HG03060 (cell line): ENCODE measurements at regions not wholly inside any gene's neighbourhood (a gene's known extent, or its start where the extent isn't known, plus 50 kb on each side); places are given as distances from the start of the nearest gene placed in this dataset.
"Not testable (repeated sequence)": the region's sequence is repeated elsewhere in the genome, so short reads cannot be mapped to it uniquely, and the experiment has no call there.

Experiments used
- ATAC-seq: cut with Tn5 transposase; IDR thresholded peaks from one replicate; pipeline ENCODE4 v1.9.1; 2021; ENCODE audit warnings: low read depth, moderate number of reproducible peaks; ENCODE audit not compliant: unreplicated experiment

DNA sequence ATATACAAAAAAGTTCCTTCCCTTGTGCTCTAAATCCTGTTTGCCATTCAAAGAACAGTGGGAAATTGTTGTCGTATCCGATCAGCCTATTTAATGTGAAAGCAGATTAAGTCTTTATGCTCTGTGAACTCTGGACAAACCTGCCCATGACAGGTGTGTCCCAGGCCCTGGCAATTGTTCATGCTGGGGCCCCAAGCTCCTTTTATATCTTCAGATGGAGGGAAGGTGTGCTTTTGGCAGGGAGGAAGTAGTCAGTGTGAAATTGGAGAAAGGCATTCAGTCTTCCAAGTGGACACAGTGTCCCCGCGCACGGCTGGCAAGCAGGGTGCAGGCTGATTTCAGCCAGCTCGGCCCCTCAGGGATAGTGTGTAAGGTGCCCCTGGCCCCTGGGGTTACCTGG, 135.1 kb upstream of the F3 start:
- ATAC-seq, result no peak

DNA sequence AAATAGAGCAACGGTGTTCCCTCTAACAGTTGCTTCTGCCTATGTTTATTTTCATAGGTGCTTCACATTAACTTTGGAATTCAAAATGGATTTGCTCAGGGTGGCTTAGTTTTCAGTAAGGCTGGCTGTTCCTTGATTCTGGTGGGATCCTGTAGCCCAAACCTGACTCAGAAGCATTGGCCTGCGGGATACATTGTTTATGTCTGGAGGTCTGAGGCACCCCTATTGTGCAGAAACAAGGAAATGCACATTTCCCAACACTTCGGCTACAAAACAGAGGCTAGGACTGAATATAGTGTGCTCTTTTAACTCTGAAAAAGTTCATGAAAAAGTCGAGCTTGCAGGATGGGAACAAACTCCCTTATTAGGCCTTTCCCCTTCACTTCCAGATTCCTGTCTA, 133.8 kb upstream of the F3 start:
- no peak for ATAC-seq

DNA sequence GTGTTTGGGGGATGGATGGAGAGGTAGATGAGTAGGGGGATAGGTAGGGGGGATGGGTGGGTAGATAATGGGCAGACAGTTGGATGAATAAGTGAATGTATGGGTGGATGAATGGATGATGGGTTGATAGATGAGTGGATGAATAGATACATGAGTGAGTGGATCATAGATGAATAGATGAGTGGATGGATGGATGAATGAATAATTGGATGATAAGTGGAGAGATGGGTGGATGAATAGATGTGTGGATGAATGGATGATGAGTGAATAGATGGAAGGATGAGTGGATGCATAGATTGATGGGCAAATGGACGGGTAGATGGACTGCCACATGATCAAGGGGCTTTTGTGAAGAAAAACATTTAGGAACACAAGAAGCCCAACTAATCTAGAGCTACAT, 133.3 kb upstream of the F3 start:
- ATAC-seq, result no peak

DNA sequence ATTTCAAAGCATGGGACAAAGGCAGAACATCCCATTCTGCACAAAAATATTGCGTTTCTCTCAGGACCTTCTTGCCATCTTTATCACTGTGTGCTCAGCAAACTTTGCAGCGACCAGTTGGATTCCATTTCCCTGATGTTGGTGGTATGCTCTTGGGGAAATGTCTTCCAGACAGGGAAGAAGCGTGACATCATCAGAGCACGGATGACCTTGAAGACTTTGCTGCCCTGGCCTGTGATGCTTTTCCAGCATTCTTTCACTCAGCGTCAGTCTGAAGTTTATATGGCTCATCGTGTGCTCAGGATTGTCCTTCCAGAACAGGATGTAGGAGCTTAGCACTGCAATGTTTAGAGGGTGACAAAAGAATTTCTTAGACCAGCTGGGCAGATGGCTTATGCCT, 131.4 kb upstream of the F3 start:
- ATAC-seq, result no peak

DNA sequence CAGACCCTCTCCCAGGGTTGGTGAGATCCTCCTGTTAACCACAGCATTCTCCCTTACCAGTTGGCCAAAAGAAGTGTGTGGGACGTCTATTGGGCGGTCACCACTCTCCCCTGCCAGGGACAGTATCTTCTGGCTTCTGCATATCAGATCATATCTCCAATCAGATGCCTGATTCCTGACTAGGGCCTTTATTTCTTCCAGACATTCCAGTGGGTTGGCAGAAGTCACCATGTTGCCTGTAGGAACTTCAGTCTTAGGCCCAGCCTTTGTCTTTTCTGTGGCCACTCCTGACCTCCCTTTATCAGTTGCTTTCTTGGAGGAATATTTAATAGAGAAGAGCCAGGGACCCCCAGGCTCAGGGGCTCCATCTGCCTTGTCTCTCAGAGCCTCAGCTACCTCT, 130.4 kb upstream of the F3 start:
- ATAC-seq, result no peak

DNA sequence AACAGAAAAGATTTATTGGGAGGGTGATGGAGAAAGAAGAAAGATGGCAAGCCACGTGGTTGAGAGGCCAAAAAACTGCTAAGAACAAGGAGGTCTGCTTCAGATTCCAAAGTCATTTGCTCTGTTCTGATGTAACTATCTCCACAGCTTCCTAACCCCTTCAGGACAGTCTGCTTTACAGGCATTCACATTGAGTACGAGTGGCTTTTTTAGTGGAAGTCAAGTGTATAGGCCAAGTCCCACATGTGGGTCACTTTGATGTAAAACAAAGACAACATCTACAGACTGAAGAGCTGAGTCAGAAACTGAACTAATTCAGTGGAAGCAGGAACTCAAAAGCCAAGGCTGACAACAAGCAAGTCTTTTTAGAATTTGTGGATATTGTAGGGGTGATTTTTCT, 128.7 kb upstream of the F3 start:
- no peak for ATAC-seq

DNA sequence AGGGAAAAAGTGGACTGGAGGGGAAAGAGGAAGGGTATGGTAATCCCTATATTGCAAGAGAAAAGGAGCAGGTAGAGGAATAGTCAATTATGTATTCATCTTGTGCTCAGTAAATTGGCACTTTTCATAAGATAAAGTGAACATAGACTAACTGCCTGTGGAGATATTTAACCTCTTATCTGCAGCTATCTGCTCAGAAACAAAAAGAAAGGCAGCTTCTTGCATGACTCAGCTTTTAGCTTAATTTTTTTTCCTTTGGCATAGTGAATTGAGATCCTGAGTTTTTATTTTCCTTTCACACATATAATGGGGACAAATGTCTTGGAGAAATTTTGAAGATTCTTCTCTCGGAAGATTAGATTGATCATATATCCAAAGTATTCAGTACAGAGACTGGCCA, 127.6 kb upstream of the F3 start:
- no peak for ATAC-seq

DNA sequence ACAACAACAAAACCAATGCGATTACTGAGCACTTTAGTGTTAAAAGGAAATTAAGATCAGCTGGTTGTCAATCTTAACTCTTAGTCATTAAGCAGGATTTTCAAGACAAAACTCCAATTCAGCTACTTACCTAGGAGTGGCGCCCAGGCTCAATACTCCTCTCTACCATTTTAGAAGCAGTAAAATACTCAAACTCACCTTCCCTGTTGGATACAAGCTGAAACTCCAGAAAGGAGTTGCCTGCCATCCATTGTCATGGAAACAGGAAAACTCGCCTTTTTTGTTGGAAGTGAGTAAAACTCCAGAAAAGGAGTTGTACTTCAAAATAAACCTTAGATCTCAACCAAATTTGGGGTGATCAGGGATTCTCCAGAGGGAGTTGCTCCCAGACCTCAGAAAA, 127.0 kb upstream of the F3 start:
- no peak for ATAC-seq

DNA sequence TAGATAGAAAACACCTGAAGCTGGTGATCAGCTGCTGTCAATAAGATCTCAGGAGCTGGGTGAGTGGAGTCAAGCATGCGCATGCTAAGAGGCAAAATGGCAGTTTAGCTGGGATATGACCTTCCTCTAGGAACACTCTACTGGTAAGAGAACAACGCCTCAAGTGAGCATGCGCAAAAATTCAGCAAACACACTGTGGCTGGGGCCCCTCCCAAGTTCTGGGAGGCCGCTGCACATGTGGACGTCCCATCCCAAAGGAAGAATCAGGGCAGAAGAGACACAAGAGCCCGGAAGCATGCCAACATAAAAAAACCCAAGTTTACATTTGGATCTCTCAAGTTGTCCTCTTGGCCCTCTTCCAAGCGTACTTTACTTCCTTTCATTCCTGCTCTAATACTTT, 126.3 kb upstream of the F3 start:
- ATAC-seq, result no peak

DNA sequence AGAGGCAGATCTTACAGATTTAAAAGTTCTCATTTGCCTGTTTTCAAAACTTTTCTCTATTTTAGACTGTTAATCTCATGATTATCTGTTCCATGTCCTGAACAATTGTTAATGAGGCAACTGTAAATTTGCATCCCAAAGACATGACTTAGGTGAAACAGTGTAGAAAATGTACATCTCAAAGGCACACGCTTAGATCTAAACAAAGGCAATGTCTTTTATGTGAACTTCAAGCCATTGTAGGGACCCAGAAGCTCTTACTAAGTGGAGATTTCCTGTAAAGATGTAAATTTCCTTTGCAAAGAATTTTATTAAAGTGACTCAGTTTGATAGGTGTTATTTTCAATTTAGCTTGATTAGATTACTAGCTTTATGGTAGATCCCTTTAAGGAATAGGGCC, 125.2 kb upstream of the F3 start:
- ATAC-seq, result no peak

DNA sequence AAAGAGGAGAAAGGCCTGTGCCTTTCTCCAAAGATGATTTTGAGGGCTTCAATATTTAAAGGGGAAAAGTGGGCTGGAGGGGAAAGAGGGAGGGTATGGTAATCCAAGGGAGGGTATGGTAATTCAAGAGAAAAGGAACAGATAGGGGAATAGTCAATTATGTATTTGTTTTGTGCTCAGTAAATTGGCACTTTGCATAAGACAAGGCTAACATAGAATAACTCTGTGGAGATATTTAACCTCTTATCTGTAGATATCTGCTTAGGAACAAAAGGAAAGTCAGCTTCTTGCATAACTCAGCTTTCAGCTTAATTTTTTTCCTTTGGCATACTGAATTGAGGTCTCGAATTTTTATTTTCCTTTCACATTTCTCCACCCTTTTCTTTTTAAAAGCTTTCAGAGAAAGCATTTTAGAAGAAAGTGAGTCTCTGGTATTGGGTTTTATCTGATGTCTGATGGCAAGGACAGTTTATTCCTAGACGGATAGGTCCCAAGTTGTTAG, 119.9 kb upstream of the F3 start:
- ATAC-seq, result no peak

DNA sequence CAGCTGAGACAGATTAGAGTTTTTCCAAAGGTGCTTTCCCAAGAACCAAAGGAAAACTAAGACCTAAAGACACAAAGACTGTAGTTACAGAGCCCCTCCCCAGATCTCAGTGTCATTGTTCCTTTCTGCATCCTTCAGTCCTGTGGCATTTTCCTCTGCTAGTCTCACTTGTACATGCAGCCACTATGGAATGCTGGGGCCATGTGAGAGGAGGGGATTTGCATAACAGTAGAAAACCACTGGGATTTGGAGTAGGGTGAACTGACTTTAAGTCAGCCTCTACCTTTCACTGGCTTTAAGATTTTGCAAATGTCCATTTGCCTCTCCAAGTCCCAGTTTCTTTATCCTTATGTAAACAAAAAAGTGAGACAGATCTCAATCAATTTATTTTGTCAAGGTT, 119.4 kb upstream of the F3 start:
- no peak for ATAC-seq

DNA sequence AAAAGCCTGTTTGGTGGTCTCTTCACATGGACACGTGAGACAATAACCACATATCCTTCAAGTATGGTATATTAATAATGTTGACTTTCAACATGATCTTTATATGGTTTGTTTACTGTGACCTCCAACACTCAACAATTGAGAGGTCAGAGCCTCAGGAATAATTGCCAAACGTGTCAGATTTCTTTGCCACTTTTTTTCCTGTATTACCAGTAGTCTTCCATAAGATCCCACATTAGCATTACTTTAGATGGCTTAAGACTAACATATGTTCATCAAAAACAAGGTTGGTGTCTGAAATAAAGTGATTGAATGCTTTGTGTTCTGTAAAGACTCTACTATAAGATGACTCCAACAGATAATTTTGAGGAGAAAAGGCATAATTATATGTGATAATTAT, 118.7 kb upstream of the F3 start:
- ATAC-seq, result no peak

DNA sequence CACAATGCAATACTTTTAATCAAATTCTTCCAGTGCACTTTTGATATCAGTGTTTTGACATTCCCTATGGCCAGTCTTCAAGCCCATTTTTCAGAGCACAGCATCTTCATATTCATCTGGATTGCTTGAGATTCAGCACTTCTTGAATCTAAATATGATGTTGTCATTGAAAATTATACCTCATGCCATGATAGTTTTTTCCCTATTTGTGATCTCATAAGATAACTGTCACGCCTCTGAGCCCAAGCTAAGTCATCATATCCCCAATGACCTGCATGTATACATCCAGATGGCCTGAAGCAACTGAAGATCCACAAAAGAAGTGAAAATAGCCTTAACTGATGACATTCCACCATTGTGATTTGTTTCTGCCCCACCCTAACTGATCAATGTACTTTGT, 117.6 kb upstream of the F3 start:
- ATAC-seq, result not testable (repeated sequence)

DNA sequence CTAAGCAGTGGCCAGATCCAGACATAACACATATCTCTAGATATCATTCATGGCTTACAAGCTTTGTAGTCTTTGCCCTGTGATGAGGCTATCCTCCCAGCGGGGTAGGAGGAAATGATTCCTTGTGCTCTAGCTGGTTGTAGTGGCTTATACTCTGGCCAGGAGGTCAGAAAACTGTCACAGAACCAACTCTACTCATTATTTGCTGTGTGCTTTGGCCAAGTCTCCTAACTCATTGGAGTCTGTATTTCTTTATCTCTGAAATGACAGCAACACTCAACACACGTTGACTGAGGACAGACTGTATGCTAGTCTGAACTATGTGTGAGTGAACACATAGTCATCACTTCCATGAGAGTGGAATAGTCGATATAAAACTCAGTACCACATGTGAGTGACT, 116.7 kb upstream of the F3 start:
- no peak for ATAC-seq

DNA sequence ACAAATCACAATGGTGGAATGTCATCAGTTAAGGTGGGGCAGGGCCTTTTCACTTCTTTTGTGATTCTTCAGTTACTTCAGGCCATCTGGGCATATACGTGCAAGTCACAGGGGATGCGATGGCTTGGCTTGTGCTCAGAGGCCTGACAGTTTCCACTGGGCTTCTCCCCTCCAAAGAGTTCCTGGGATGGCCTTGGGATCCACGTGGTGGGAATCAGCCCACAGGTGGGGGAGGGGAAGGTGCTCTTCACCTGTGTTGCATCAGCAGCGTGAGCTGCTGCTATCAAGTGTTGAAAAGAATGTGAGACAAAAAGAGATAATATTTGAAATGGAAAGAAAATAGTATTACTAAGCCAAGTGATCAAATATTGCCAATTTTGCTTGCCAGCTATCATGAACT, 116.2 kb upstream of the F3 start:
- not testable (repeated sequence) for ATAC-seq

DNA sequence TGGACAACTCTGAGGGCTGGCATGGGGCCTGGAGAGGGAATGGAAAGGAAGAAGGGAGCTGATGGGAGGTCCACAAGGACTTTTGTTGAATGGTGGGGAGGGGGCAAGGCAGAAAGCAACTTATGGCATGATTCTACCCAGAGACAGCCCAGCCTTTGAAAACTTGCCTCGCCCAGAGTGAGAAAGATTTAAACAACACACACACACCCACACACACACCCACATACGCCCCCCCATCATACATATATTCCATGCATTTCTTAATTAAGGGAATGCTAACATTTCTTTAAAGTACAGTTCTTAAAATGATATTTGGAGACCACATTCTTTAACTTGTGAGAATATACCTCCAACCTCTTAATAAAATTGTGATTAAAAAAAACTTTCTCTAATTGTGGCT, 115.4 kb upstream of the F3 start:
- no peak for ATAC-seq

DNA sequence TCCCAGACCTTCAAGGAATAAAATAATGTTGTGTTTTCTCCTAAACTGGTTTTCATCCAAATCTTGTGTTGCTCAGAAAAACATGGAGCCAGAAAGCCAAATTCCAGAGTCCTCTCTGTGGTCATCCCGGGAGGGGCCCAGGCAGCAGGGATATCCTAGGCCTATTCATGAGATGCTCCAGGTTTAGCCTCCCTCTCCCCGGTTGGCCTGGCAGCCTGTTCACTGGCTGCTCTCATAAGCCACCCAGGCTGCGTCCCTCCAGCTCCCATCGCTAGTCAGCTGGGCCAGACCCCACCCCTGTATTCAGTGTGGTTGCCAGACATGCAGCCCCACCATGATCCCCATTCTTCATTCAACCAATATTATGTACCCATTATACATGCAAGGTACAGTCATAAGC, 113.4 kb upstream of the F3 start:
- no peak for ATAC-seq

DNA sequence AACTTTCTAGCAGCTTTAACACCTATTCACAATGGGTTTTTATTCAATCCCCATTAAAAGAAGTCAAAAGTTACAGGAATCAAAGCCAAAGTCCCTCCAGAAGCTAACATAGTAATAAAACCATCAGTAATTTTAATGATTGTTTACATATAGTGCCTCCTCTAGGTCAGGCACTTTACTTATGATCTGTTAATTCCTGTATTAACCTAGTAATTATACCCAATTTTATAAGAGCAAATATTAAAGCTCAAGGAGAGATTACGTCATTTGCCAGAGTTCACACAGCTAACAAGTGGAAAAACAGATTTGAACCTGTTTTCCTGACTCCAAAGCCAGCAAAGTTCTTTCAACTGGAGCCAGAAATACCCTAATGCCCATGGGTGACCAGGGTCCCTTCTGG, 112.9 kb upstream of the F3 start:
- no peak for ATAC-seq

DNA sequence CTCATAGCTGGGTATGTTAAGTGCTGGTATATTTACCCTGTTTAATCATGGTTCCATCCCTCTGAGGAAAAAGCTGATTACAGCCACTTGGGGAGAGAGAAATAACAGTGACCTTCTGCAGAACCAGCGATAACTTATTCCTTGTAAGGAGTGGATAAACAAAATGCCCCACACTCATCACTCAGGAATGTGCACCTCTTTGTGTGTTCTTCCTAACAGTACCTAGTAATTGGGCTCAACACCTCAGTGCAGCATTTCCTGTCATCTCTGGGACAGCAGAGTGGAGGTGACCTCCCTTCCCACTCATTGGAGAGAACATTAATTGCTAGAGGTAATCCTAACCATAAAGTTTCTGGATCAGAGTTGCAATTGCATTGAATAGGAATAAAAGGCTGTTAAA, 112.5 kb upstream of the F3 start:
- ATAC-seq, result no peak

DNA sequence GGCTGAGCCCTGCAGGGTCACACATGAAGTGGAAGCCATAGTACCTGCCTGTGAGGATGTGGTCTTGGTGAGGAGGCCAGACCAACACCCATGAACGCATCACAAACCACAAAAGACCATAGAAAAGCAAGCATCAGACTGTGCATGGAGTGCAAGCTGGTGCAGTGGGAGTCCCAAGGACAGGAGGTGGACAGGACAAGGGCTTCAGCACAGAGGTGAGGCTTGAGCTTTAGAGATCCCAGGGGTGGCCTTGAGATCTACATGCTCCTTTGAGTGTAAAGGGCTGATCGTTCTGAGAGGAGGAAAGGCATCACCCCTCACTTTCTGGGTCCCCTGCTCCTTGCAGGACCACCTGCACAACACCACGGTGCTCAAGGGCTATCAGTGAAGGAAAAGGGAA, 111.9 kb upstream of the F3 start:
- no peak for ATAC-seq

DNA sequence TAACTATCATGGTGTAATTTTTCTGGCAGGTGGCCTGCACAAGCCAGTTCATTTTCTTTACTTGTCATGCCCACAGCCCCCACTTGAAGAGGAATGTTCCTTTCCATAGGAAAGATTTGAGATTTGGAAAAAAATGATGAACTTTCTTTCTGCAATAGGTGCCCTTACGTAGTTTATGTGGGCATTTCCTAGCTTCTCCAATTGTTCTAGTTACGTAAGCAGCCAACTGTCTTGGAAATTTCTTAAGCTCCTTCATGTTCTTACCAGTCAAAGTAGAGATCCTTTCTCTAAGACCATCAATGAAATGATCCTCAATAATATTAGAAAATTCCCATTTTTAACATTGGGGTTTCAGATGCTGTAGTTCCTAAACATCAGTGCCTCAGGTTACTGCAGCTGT, 109.5 kb upstream of the F3 start:
- ATAC-seq, result no peak

DNA sequence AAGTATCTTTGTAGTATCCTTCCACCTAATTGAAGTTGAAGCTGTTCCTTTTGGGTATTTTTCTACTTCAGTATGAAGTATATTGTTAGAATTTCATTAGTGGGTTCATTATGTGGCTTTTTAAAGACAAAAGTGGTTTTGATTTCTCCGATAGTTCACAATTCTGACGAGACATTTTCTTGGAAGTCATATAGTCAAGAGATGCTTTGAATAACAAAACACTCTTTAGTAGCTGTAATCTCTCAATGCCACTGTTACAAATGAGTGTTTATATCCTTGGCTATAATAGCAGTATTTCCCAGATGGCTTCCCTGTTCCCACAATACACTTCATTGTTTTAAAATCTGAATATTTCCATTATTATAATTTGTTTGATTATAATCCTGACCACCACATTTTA, 108.7 kb upstream of the F3 start:
- ATAC-seq, result no peak
